GM13977 (cell line): ENCODE measurements at regions not wholly inside any gene's neighbourhood (a gene's known extent, or its start where the extent isn't known, plus 50 kb on each side); places are given as distances from the start of the nearest gene placed in this dataset.

Experiments
- DNase-seq: peaks from one replicate; pipeline ENCODE4 v3.0.0; 2012; ENCODE audit warnings: low spot score
- in situ Hi-C: fragments of 300-500 bp; cut with MboI; formaldehyde crosslinking; loops from one replicate; pipeline ENCODE4 v1.12.0; 2022; ENCODE audit warnings: low sequenced_read_pairs, low pct_unique_long_range_greater_than_20kb, mixed read lengths, inconsistent platforms; ENCODE audit not compliant: unreplicated experiment
- TF ChIP-seq, protein P1 (sequence below): IDR thresholded peaks from 2 replicates; pipeline ENCODE4 v1.5.1; 2012; ENCODE audit warnings: mild to moderate bottlenecking, control low read depth; ENCODE audit not compliant: insufficient read depth; ENCODE audit errors: extremely low read depth, missing control alignments

DNA sequence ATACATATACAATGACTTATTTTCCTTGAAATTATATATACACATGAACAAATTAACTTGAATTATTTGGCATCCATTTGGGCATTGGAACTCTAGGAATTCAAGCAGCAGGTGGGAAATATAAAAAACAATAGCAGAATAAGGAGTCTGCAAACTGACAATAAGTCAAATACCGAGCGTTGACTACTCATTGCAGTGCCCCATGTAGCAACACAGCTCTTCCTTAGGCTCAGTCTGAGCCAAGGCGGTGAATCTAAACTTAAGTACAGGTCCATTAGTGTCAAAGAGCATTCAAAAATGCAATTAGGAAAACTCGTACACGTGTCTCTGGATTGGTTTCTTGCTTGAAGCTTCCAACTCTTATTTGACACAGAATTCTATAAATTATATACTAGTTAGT is 462.5 kb upstream of the KLF12 start:
- in situ Hi-C loops = no loop called here
- TF ChIP-seq, protein P1, sequence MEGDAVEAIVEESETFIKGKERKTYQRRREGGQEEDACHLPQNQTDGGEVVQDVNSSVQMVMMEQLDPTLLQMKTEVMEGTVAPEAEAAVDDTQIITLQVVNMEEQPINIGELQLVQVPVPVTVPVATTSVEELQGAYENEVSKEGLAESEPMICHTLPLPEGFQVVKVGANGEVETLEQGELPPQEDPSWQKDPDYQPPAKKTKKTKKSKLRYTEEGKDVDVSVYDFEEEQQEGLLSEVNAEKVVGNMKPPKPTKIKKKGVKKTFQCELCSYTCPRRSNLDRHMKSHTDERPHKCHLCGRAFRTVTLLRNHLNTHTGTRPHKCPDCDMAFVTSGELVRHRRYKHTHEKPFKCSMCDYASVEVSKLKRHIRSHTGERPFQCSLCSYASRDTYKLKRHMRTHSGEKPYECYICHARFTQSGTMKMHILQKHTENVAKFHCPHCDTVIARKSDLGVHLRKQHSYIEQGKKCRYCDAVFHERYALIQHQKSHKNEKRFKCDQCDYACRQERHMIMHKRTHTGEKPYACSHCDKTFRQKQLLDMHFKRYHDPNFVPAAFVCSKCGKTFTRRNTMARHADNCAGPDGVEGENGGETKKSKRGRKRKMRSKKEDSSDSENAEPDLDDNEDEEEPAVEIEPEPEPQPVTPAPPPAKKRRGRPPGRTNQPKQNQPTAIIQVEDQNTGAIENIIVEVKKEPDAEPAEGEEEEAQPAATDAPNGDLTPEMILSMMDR = no peak
- no peak for DNase-seq

DNA sequence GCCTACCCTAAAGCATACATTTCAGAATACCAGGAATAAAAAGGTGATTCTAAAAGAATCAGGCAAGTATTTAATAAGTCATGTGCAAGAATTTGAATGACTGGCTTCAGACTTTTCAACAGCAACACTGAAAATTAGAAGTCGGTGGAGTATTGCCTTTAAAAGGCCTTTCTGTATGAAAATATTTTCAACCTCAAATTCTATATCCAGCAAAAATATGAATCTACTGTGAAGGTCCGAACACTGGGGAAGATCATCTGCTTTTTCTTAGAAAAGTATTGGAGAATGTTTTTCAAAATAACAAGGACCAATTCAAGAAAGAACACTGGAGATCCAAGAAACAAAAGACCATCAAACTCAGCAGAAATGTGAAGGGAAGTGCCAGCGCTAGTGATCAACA is 459.5 kb upstream of the KLF12 start:
- TF ChIP-seq, protein P1 = no peak
- DNase-seq = no peak
- in situ Hi-C loops = no loop called here

- in situ Hi-C loops = no loop called here
- no peak for DNase-seq
- TF ChIP-seq, protein P1 = no peak
Observed at GRCh38 chr13:74586847-74587246, 452.6 kb upstream of the KLF12 start.

- TF ChIP-seq, protein P1 = no peak
- DNase-seq = no peak
- in situ Hi-C loops = no loop called here
Observed at GRCh38 chr13:74576420-74576819, 442.2 kb upstream of the KLF12 start.

DNA sequence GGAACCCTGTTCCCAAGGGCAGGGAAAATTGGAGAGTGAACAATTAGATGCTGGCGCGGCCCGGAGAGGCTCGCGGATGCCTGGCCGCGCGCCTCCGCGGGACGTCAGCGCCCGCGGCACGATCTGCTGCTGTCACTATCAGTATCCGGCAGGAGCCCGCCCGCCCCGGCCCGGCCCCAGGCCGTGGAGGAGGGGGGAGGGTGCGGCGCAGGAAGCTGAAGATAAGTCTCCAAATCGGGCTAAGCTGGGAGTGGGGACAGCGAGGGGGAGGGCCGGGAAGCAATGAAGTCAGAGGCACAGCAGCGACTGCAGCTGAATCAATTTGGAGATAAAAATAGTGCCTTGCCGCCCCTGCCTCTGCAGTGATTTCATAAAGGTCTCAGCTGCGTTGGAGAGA is 441.5 kb upstream of the KLF12 start:
- DNase-seq = no peak
- TF ChIP-seq, protein P1 = no peak
- in situ Hi-C loops = no loop called here

- TF ChIP-seq, protein P1 = no peak
- in situ Hi-C loops = no loop called here
- DNase-seq = no peak
Observed at GRCh38 chr13:74574964-74575728, 440.9 kb upstream of the KLF12 start.

GRCh38 chr13:74573654-74574053 is 439.4 kb upstream of the KLF12 start:
- in situ Hi-C loops = no loop called here
- TF ChIP-seq, protein P1 = peak; percentile 27
- no peak for DNase-seq
